ENCODE measurements at regions not wholly inside any gene's neighbourhood (a gene's known extent, or its start where the extent isn't known, plus 50 kb on each side); places are given as distances from the start of the nearest gene placed in this dataset.

DNA sequence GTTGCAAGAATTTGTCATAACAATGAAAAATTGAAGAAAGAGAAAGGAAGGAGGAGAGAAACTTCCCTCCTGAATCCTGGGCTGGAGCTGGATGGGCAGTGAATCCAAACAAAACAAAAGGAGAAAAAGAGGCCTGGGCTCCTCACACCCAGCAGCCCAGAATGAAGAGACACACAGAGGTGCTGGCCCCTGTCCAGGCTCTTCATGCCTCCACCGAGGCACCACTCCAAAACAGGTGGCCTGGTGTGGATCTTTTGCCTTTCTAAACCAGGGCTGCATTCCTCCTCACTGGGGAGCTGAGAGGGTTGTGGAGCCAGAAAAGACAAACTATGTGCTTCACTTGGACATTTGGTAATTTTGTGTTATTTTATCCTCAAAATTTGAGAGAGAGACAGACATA, 76.0 kb downstream of the FAM124B start:
- DNase-seq (ENCODE audit: low spot score): no peak

DNA sequence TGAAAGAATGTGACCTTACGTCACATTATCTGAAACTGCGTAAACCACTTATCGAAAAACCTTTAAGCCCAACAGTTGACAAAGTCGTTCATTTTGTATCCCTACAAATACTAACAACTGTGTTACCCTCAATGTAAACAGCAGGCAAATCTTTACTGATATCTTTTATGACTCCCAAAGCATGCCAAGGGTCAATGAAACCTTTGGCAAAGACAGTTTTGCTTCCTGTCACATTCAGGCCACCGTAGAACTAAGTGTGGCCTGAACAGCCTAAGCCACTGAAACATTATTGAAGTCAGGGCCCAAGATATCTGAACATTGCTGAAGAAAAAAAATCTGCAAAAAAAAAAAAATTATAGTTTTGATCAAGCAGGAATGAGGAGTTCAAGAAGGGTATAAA, 77.3 kb downstream of the FAM124B start:
- DNase-seq (ENCODE audit: low spot score): no peak

DNA sequence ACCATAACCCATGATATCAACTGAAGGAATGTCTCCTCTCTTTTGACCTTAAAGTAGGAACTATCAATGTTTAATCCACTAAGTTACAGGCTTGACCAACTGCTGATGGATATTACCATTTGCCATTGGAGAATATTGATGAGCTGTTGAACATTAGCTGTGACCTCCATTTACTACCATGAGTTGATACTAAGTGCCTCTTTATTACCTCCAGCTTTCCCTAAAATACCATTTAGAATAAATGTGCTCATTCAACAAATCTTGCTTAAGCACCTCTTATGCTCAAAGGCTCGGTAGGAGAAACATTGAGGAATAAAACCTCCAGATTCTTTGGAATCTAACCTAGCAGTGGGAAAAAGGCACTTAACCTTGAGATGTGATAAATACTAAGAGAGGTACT, 81.2 kb downstream of the FAM124B start:
- DNase-seq (ENCODE audit: low spot score): no peak

DNA sequence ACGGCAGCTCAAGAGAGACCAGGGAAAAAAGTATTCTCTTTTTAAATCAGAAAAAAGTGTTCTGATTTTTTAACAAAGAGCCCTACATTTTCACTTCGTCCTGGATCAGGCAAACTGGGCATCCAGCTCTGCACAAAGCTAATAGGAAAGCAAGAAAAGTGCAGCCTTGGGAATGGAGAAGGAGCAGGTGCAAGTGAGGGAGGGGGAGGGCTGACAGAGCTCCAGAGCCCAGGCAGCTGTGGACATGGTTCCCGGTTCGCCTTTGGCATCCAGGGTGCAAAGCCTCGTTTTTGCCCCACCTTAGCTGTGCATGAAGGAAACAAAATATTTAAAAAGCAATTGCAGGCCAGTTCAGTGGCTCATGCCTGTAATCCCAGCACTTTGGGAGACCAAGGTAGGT, 82.2 kb downstream of the FAM124B start:
- no peak for DNase-seq (ENCODE audit: low spot score)

DNA sequence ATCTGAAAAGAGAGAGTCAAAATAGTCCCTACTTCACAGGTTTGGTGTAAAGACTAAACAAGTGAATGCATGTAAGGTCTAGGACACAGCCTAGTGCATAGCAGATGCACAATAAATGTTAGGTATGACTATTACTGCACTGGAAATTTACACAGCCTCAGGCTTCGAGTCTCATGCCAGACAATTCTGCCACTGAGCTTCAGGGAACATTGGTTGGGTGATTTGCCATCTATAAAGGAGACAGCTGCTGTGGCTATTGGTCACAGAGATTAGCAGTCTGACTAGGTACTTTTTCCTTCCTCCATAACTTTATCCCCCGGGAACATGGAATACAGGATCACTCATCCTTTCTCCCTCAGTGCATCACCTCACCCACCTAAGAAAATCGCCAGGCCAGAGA, 89.2 kb downstream of the FAM124B start:
- DNase-seq (ENCODE audit: low spot score): no peak

DNA sequence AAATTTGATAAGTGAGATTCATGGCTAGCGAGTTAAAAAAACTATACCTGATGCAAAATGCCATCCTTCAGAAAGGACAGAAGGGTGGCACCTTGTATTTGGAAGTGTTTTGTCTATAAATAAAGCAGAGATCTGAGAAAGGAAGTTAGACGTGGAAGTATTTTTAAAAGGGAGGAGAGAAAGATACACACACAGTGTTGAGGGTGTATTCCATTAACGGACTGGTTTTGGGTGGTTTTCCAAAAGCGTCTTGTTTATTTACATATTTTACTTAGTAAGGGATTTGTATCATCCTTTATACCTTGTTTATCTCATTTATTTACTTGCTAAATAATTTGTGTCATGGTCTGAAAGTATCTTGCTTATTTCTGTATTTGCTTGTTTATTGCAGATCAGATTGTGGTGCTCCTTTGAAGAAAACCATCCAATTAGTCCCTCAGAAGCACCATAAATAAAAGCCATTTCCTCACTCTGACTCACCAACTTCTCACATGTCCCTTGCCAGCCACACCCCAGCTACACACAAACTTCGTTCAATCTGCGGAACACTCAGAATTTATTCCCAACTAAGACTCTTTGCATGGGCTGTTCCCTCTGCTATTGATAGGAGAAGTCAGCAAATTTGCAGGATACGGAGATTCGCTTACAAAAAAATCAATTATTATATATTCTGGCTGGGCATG, 90.8 kb downstream of the FAM124B start:
- no peak for DNase-seq (ENCODE audit: low spot score)

DNA sequence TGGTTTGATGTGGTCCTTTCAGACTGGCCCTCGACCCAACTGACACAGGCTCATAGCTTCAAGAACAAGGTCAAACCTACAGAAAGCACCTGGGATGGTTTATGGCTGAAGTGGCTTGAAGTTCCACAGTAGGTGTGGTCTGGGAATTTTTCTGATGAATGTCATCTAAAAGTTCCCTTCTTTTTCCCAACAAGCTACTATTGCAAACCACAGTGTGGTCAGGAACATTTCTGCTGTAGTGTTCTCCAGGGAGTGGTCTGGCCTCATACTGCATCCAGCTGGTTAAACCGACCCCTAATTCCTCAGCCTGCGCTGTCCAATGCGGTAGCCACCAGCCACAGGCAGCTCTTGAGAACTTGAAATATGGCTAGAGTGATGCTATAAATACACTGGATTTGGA, 92.7 kb downstream of the FAM124B start:
- no peak for DNase-seq (ENCODE audit: low spot score)

DNA sequence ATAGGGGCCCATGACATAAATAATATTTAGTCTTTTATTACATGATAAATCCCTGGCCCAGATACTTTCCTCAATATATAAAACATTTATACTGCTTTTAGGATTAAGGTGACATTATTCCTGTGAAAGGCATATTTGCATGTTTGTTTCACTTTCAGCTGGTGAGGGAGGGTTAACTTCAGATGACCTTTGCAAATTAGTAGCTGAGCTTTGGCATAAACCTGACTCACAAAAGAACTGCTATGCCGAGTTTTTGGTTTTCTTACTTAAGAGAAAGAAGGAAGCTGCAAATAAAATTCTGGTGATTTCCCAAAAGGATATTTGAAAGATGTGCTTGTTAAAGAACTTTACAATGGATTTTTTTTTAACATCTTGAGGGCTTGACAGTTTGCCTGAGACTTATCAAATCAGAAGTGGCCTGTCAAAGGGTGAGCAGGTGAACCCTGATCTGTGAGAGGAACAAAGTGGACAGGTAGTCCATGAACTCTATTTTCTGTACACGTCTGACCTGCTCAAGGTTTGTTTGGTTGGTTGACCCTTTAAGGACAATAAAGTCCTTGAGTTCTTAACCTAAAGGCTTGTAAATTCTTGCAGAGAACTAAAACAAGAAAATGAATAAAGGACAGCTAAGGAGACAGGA, 93.5 kb downstream of the FAM124B start:
- no peak for DNase-seq (ENCODE audit: low spot score)

DNA sequence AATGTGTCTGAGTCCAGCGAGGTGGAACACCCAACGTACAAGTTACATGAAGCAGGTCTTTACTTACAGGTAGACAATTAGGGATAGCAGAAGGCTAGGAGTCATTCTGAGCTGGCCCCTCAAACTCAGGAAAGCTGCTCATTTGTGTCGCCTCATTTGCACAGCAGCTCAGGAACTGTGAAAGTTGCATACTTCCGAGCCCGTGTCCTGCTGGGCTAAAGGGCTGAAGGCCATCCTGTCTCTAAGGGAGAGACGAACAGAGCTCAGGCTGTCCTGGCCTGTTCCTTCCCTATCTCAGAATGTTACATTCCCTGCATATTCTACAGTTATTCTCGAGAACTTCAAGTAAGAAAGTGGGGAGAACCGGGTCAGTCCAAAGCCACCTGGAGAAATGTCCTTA, 99.0 kb downstream of the FAM124B start:
- DNase-seq (ENCODE audit: low spot score): no peak

DNA sequence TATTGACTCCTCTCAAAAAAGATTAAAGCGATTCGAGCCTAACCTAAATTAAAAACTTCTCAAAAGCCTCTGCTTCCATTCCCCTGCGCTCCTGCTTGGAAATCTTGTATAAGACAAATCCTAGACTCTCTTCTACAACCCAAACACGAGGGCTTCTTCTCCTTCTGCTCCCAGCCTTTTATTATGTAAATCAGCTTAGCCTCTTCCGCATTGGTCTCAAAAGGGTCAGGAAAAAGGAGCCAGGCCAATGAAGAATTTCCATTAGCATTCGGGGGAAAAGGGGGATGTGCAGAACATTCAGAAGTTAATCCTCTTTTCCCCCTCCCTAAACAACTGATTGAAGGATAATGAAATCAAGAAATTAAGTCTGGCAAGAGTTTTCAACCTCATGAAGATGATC, 107.9 kb downstream of the FAM124B start:
- DNase-seq (ENCODE audit: low spot score): no peak

DNA sequence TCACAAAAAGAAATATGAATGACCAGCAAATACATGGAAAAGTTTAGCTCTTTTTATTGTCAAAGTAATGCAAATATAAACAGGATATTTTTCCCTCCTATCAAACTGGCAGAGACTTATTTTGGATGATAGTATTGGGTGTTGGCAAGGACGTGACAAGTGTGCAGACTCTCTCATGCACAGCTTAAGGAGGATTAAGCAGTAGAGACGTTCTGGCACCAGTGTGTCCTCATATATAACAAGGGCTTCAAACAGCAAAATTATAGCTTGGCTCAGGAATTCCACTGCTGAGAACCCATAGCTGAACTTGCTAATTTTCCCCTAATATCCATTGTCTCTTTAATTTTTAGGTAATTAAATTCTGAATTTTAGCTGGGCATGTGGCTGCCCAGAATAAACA, 114.4 kb downstream of the FAM124B start:
- no peak for DNase-seq (ENCODE audit: low spot score)

DNA sequence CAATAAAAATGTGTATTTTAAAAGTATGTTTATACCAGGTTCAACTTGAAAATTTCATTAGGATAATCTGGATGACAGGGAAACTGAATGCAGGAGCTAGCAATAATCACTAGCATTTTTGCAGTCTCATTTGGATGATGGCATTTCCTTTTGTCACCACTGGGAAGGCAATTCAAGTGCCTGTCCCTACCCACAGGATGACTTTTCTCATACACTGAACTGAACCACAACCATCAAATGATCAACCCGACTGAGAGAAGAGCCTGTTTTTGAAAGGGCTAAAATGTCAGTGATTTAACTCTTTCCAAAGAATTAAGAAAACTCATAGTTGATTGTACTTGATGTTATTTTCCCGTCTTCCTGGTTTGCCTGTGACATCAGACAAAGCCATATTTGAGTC, 115.0 kb downstream of the FAM124B start:
- no peak for DNase-seq (ENCODE audit: low spot score)

DNA sequence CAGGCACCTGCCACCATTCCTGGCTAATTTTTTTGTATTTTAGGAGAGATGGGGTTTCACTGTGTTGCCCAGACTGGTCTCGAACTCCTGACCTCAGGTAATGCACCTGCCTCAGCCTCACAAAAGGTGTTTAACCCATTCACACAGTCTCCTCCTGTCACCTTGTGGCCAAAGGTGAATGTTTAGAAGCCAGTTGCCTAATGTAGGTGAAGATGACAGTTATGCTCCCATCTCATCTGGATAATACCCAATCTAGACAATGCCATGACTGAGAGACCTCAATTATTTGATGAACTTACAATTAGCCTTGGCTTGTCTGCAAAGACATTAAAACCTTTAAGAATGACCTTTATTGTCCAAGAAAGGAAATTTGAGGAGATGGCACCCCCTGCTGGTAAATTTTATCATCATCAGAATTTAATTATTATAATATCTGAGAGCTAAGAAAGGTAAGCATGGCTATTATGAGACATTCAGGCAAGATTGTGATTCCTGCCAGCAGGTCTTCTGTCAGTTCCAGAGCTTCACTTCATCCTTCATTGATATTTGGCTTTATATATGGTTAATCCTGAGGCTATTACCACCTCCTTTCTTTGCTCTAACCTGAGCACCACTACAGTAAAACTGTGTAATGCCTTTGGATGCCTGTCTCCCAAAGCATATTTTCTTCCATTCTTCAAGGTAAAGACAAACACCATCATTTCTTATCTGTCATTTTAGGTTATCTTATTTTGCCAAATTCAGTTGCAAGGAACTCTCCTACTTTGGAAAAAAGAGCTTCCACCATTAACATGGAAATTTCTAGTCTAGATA, 117.6 kb downstream of the FAM124B start:
- DNase-seq (ENCODE audit: low spot score): peak; percentile 41

DNA sequence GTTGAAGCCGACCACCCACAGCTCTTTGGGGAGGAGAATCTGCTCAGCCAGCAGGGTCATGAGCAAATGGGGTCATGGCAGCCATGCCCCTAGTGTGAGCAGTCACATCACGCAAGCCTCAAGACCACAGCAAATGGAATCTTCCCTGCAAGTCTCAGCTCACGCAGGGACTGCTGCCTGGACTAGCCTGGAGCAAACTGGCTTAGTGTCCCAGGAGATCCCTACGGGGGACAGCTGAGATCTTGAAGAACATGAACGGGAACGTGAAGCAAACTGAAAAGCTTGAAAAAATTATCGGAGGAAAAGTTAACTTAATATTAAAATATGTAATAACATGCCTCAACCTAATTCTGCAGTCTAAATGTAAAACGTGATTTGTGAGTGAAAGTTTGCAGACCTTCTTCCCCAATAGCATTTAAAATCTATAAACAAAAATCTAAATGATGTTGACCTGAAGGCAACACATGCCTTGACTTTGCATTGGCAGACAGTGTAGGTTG, 118.4 kb downstream of the FAM124B start:
- DNase-seq (ENCODE audit: low spot score): no peak

DNA sequence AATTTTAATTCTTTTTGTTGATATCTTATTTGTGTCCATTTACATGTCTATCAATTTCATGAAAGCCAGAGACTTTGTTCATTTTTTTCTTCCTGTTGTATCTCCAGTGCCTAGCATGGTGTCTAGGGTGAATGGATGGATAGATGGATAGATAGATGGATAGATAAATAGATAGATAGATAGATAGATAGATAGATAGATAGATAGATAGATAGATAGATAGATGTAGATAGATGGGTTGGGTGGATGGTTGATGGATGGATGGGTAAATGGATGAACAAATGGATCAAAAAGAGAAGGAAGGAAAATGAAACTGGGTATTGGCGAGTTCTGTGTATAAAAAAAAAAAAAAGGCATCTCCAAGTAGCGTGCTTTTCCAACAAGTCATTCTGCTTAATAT, 120.5 kb downstream of the FAM124B start:
- no peak for DNase-seq (ENCODE audit: low spot score)

DNA sequence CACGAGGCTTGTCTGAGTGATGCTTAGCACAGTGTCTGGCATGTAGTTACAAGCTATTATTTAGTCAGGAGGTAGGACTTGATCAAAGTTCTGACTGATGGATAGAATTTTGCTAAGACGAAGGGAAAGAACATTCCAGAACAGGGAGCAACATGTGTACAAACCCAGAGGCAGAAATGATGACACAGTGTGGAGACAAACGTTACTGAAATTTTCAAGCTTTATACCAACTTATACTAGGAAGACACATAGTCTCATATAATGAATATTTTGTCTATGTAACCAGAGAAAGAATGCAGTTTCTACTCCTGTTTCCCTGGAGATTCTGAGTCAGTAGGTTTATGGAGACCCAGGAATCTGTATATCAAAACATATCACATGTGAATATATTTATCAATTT, 123.4 kb downstream of the FAM124B start:
- no peak for DNase-seq (ENCODE audit: low spot score)

DNA sequence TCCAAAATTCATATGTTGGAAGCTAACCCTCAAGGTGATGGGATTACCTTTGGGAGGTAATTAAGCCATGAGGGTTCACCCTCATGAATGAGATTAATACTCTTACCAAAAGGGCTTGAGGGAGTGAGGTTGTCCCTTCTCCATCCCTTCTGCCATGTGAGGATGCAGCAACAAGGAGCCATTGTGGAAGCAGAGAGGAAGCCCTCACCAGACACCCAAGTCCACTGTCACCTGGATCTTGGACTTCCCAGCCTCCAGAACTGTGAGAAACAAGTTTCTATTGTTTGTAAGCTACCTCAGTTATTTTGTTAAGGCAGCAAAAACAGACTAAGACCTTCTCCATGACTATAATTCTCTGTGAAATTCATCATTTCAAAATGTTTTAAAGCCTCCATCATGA, 125.7 kb downstream of the FAM124B start:
- DNase-seq (ENCODE audit: low spot score): no peak

DNA sequence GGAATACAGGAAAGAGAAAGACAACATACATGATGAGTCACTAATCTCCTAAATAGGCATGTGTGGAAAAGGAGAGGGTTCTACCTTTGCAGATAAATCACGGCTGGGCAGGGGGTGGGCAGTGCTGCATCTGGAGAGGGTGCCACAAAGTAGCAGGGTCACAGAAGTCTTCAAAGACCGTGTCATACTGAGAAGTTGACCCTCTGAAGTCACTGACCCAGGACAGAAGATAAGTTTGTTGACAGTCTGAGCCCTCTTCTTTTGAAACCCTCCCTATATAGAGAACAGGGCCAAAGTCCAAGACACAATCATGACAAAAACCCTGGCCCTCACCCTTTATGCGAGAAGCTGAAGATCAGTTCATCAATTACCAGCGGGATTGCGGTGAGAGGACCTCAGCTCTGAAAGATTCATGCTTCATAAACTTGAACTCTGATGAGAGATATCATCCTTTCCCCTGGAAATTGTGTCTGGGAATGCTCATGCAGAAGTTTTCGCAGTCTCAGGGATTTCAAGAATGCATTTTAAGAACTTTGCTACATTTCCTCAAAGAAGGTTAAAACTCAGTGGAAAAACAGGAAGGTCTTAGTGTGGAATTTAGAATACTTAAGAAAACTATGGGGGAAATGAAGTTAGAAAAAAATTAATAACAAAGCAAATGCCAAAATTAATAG, 129.5 kb downstream of the FAM124B start:
- no peak for DNase-seq (ENCODE audit: low spot score)

DNA sequence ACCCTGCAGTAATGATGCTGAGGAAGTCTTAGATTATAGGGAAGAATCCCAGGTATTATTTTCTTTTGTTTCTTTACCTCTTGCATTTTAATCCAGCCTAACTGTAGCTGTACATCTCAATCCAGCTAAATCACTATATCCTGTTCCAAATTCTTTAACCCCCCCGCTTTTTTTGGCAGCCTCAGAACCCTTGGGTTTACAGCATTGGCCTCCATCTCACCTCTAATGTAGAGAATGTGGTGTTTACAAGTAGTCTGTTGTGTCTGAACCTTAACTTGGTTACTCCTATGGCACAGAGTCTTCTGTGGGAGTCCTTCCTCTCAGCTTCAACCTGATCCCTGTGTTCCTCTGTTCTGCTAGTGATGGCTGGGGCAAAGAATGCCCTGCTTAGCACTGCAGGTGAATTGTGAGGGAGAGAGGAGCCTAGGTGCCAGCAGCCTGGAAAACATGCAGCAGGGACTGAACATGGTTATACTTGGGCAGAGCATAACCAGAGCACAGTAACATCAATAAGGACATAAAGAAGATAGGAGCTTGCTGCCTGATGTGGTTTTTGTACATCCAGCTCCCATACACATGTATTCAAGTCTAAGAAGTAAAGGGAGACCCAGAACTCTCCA, 130.2 kb downstream of the FAM124B start:
- no peak for DNase-seq (ENCODE audit: low spot score)

DNA sequence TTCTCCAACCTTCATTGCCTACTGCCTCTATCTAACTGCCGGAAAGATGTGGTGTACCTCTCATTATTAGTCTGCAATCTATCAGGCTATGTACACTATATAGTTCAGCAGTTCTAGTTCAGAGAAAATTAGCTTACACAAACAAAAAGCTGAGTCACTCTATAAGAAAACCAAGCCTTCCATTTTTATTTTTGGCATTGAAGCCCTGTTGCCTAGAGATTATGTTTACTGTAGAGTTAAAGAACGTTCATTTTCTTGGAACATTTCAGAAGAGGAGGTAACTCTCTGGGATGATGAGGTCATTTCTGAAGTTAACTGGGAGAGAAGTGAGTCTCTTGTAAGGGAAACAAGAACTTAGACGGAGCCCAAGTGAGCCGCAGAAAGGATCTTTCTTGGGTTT, 133.5 kb downstream of the FAM124B start:
- DNase-seq (ENCODE audit: low spot score): no peak

DNA sequence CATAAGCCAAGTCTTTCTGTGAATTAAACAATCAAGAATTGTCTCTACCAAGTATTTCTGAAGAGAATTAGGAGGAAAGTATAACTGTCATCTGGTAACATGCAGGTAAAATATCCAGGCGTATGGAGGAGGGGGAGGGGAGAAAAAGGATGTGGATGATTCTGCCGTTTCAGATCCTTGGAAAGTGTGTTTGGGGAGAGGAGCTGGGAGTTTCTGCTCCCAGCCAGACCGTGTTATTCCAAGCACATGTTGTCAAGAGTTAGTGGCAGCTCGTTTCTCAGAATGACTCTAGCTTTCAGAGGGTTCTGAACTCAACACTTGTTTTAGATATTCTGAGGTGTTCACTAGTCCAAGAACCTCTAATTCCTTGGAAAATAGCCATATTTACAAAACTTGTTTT, 137.6 kb downstream of the FAM124B start:
- DNase-seq (ENCODE audit: low spot score): no peak

DNA sequence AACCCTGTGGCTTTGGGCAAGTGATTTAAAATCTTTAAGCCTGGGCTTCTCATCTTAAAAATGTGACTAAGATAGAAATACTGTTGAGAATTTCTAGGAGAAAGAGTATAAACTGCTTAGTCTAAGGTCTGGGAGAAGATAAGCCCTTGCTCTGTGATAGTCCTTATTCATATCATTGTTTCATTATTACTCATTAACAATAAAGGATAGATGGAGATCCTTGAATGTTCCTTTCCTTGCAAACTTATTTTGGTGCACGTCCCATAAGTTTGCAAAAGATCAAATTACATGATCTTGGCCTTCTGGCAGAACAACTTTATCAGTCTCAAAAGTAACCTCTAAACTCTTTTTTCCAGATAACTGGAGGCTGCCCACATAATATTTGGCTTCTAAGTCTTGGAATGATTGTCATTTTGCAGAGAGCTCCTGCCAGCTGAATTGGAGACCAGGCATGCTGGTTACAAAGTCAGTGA, 138.3 kb downstream of the FAM124B start:
- no peak for DNase-seq (ENCODE audit: low spot score)
